K562 (cell line): ENCODE measurements at regions not wholly inside any gene's neighbourhood (a gene's known extent, or its start where the extent isn't known, plus 50 kb on each side); places are given as distances from the start of the nearest gene placed in this dataset.
A peak's percentile ranks its signal among the peaks of the same experiment; 100 is the strongest.

Experiments used
- ARHGAP35 ChIP-seq: fragments of 450-650 bp; IDR thresholded peaks from 2 replicates; pipeline ENCODE4 v1.6.1; 2018; ENCODE audit not compliant: partially characterized antibody
- HMGN3 ChIP-seq: IDR thresholded peaks from 2 replicates; pipeline ENCODE4 v1.6.1; 2011; ENCODE audit warnings: borderline replicate concordance, low read depth, mild to moderate bottlenecking, mixed read lengths, low read length; ENCODE audit not compliant: insufficient read length; ENCODE audit errors: extremely low read depth
- SIX5 ChIP-seq, 2 experiments: IDR thresholded peaks; 2 replicates each; pipeline ENCODE4 v1.6.1; 2011; ENCODE audit warnings: low read length in 2 of 2, borderline replicate concordance in 1 of 2, low read depth in 1 of 2, mild to moderate bottlenecking in 1 of 2, moderate library complexity in 1 of 2; ENCODE audit not compliant: insufficient read depth in 1 of 2
- ZFP36 ChIP-seq: fragments of 150-350 bp; IDR thresholded peaks from 2 replicates; pipeline ENCODE4 v1.6.1; 2018; ENCODE audit warnings: low read length, low read depth; ENCODE audit not compliant: partially characterized antibody
- ZNF311 ChIP-seq: fragments of 250-450 bp; sonication (Bioruptor Pico); IDR thresholded peaks from 2 replicates; pipeline ENCODE4 v1.4.0; 2020; ENCODE audit warnings: mild to moderate bottlenecking, moderate library complexity
- TF ChIP-seq, protein P1 (sequence below): fragments of 450-650 bp; IDR thresholded peaks from 2 replicates; pipeline ENCODE4 v1.6.1; 2016; ENCODE audit warnings: low read depth

DNA sequence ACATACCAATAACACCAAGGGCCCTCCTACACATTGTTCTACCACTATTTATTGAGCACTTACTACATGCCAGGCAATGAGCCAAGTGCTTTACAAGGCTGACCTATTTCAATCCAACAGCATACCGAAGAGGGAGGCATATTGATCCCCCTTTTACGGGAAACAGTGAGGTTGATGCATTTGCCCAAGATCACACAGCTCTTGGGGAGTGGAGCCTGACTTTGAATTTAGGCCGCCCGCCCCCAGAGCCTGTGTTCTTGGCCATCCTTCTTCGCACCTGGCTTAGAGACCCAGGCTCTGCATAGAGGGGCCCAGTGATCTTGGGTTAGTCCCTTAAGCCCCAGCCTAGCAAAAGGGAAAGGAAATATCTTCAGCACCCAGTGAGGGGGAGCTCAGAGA, 158.1 kb upstream of the IER5L start (continued):
- TF ChIP-seq, protein P1, sequence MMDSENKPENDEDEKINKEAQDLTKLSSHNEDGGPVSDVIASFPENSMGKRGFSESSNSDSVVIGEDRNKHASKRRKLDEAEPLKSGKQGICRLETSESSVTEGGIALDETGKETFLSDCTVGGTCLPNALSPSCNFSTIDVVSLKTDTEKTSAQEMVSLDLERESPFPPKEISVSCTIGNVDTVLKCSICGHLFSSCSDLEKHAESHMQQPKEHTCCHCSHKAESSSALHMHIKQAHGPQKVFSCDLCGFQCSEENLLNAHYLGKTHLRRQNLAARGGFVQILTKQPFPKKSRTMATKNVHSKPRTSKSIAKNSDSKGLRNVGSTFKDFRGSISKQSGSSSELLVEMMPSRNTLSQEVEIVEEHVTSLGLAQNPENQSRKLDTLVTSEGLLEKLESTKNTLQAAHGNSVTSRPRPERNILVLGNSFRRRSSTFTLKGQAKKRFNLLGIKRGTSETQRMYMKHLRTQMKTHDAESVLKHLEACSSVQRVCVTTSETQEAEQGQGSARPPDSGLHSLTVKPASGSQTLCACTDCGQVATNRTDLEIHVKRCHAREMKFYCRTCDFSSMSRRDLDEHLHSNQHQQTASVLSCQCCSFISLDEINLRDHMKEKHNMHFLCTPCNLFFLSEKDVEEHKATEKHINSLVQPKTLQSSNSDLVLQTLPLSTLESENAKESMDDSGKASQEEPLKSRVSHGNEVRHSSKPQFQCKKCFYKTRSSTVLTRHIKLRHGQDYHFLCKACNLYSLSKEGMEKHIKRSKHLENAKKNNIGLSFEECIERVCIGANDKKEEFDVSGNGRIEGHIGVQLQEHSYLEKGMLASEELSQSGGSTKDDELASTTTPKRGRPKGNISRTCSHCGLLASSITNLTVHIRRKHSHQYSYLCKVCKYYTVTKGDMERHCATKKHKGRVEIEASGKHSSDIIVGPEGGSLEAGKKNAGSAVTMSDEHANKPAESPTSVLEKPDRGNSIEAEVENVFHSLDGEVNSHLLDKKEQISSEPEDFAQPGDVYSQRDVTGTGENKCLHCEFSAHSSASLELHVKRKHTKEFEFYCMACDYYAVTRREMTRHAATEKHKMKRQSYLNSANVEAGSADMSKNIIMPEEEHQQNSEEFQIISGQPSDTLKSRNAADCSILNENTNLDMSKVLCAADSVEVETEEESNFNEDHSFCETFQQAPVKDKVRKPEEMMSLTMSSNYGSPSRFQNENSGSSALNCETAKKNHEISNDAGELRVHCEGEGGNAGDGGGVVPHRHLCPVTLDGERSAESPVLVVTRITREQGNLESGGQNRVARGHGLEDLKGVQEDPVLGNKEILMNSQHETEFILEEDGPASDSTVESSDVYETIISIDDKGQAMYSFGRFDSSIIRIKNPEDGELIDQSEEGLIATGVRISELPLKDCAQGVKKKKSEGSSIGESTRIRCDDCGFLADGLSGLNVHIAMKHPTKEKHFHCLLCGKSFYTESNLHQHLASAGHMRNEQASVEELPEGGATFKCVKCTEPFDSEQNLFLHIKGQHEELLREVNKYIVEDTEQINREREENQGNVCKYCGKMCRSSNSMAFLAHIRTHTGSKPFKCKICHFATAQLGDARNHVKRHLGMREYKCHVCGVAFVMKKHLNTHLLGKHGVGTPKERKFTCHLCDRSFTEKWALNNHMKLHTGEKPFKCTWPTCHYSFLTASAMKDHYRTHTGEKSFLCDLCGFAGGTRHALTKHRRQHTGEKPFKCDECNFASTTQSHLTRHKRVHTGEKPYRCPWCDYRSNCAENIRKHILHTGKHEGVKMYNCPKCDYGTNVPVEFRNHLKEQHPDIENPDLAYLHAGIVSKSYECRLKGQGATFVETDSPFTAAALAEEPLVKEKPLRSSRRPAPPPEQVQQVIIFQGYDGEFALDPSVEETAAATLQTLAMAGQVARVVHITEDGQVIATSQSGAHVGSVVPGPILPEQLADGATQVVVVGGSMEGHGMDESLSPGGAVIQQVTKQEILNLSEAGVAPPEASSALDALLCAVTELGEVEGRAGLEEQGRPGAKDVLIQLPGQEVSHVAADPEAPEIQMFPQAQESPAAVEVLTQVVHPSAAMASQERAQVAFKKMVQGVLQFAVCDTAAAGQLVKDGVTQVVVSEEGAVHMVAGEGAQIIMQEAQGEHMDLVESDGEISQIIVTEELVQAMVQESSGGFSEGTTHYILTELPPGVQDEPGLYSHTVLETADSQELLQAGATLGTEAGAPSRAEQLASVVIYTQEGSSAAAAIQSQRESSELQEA: no peak
- TF ChIP-seq ZFP36: peak; percentile 59
- TF ChIP-seq ARHGAP35: no peak
- no peak for TF ChIP-seq SIX5 (IDR thresholded peaks at IDR 0.05; ENCODE audit: borderline replicate concordance in 1 of 2, insufficient read depth in 1 of 2, low read depth in 1 of 2, low read length in 2 of 2)
- TF ChIP-seq HMGN3: no peak
- no peak for TF ChIP-seq ZNF311
